IMR-90 (cell line): ENCODE measurements at regions not wholly inside any gene's neighbourhood (a gene's known extent, or its start where the extent isn't known, plus 50 kb on each side); places are given as distances from the start of the nearest gene placed in this dataset.
A peak's percentile ranks its signal among the peaks of the same experiment; 100 is the strongest.

Experiments
- ATAC-seq: fragments of 200-7000 bp; cut with Tn5 transposase; 2 replicates; pipeline ENCODE4 v1.9.1; 2020; ENCODE audit warnings: low read depth, mild to moderate bottlenecking, moderate library complexity
- BruUV-seq: library from RNA; stranded (reverse); fragments of 400-500 nt; replicated peaks from 2 replicates; lab custom pipeline; 2021; lab: Mats Ljungman, UMichigan
- CTCF ChIA-PET: fragments of 300-600 bp; formaldehyde crosslinking; extraction: SDS; loops from one replicate; lab custom pipeline; 2021; ENCODE audit warnings: antibody characterized with exemption; lab: Yijun Ruan, JAX
- POLR2A ChIA-PET: fragments of 300-600 bp; sonication (Branson Sonifier 250); formaldehyde crosslinking; loops from one replicate; lab custom pipeline; 2022; ENCODE audit warnings: antibody characterized with exemption; ENCODE audit not compliant: unreplicated experiment; lab: Charles Lee
- DNase-seq: peaks from one replicate; pipeline ENCODE4 v3.0.0; 2013
- H2AFZ ChIP-seq: replicated peaks from 2 replicates; pipeline ENCODE3; 2013; ENCODE audit warnings: low read length, mild to moderate bottlenecking; ENCODE audit not compliant: poor library complexity
- H2AK5ac ChIP-seq: 2 replicates; pipeline ENCODE4 v1.6.1; 2013; ENCODE audit warnings: low read depth, low read length, inconsistent platforms
- H2AK9ac ChIP-seq: replicated peaks from 2 replicates; pipeline ENCODE3; 2013; ENCODE audit warnings: mild to moderate bottlenecking, low read depth, low read length, moderate library complexity; ENCODE audit not compliant: poor library complexity
- H2BK120ac ChIP-seq: 2 replicates; pipeline ENCODE4 v1.6.1; 2013; ENCODE audit warnings: low read depth, low read length, inconsistent platforms
- H2BK15ac ChIP-seq: 3 replicates; pipeline ENCODE4 v1.6.1; 2013; ENCODE audit warnings: low read depth, low read length, inconsistent platforms
- H2BK20ac ChIP-seq: 2 replicates; pipeline ENCODE4 v1.6.1; 2013; ENCODE audit warnings: low read depth, mild to moderate bottlenecking, inconsistent platforms, low read length, moderate library complexity
- H2BK5ac ChIP-seq: 2 replicates; pipeline ENCODE4 v1.6.1; 2013; ENCODE audit warnings: mild to moderate bottlenecking, low read depth, low read length, inconsistent platforms; ENCODE audit not compliant: poor library complexity, severe bottlenecking
- H3K14ac ChIP-seq: replicated peaks from 2 replicates; pipeline ENCODE4 v1.6.1; 2013; ENCODE audit warnings: low read depth, low read length, inconsistent platforms
- H3K18ac ChIP-seq: 2 replicates; pipeline ENCODE4 v1.6.1; 2013; ENCODE audit warnings: low read depth, low read length, control low read depth
- H3K23ac ChIP-seq: 2 replicates; pipeline ENCODE4 v1.6.1; 2013; ENCODE audit warnings: low read depth, low read length, inconsistent platforms
- H3K27ac ChIP-seq: 2 replicates; pipeline ENCODE4 v1.5.1; 2013; ENCODE audit warnings: mild to moderate bottlenecking, control low read depth, low read length; ENCODE audit not compliant: insufficient read depth
- H3K27me3 ChIP-seq: 2 replicates; pipeline ENCODE4 v1.6.1; 2013; ENCODE audit warnings: low read length; ENCODE audit not compliant: control insufficient read depth, insufficient read depth
- H3K36me3 ChIP-seq: 2 replicates; pipeline ENCODE4 v1.6.1; 2013; ENCODE audit warnings: low read length, mixed read lengths; ENCODE audit not compliant: control insufficient read depth, insufficient read depth
- H3K4ac ChIP-seq: 2 replicates; pipeline ENCODE4 v1.6.1; 2013; ENCODE audit warnings: low read depth, low read length, inconsistent platforms
- H3K4me1 ChIP-seq: 2 replicates; pipeline ENCODE4 v1.6.1; 2013; ENCODE audit warnings: low read length, mixed read lengths; ENCODE audit not compliant: control insufficient read depth, insufficient read depth
- H3K4me2 ChIP-seq: 2 replicates; pipeline ENCODE4 v1.6.1; 2013; ENCODE audit warnings: low read depth, mild to moderate bottlenecking, control low read depth, low read length, moderate library complexity
- H3K4me3 ChIP-seq: 2 replicates; pipeline ENCODE4 v1.5.1; 2013; ENCODE audit warnings: low read depth, mild to moderate bottlenecking, control low read depth, low read length, moderate library complexity; ENCODE audit not compliant: insufficient read depth
- H3K56ac ChIP-seq: 2 replicates; pipeline ENCODE4 v1.6.1; 2013; ENCODE audit warnings: low read length, inconsistent platforms; ENCODE audit not compliant: insufficient read depth; ENCODE audit errors: extremely low read depth
- H3K79me1 ChIP-seq, 2 experiments: 2 replicates each; pipeline ENCODE4 v1.6.1; 2013; ENCODE audit warnings: low read length in 2 of 2, inconsistent platforms in 1 of 2, low read depth in 1 of 2
- H3K9ac ChIP-seq: 2 replicates; pipeline ENCODE4 v1.6.1; 2013; ENCODE audit warnings: low read depth, low read length, control low read depth
- H3K9me1 ChIP-seq: 2 replicates; pipeline ENCODE4 v1.6.1; 2013; ENCODE audit warnings: low read length, inconsistent platforms; ENCODE audit not compliant: insufficient read depth
- H3K9me3 ChIP-seq: 2 replicates; pipeline ENCODE4 v1.6.1; 2013; ENCODE audit warnings: low read length; ENCODE audit not compliant: control insufficient read depth, insufficient read depth
- H4K20me1 ChIP-seq: 2 replicates; pipeline ENCODE4 v1.6.1; 2013; ENCODE audit warnings: low read length, inconsistent platforms; ENCODE audit not compliant: insufficient read depth
- H4K5ac ChIP-seq: 2 replicates; pipeline ENCODE4 v1.6.1; 2013; ENCODE audit warnings: mild to moderate bottlenecking, low read depth, low read length, control low read depth
- H4K8ac ChIP-seq, 2 experiments: 2 replicates each; pipeline ENCODE4 v1.6.1; 2013; ENCODE audit warnings: low read depth in 2 of 2, low read length in 2 of 2, control low read depth in 1 of 2, inconsistent platforms in 1 of 2
- H4K91ac ChIP-seq: 2 replicates; pipeline ENCODE4 v1.6.1; 2013; ENCODE audit warnings: low read depth, low read length, inconsistent platforms; ENCODE audit not compliant: insufficient read depth
- BHLHE40 ChIP-seq: fragments of 150-350 bp; IDR thresholded peaks from 2 replicates; pipeline ENCODE4 v1.6.1; 2016; ENCODE audit warnings: mild to moderate bottlenecking, low read depth, low read length
- CHD1 ChIP-seq: IDR thresholded peaks from 2 replicates; pipeline ENCODE4 v1.6.1; 2012; ENCODE audit warnings: low read depth, low read length, improper control_type of control experiment
- CTCF ChIP-seq: conservative IDR thresholded peaks from 2 replicates; pipeline ENCODE4 v1.5.1; 2012; ENCODE audit warnings: mild to moderate bottlenecking, low read depth, low read length, improper control_type of control experiment
- FOS ChIP-seq: fragments of 150-350 bp; IDR thresholded peaks from 2 replicates; pipeline ENCODE4 v1.6.1; 2016; ENCODE audit warnings: low read depth, low read length
- MAZ ChIP-seq: IDR thresholded peaks from 2 replicates; pipeline ENCODE4 v1.6.1; 2012; ENCODE audit warnings: low read depth, mild to moderate bottlenecking, low read length, improper control_type of control experiment, moderate library complexity, borderline replicate concordance
- RAD21 ChIP-seq: IDR thresholded peaks from 2 replicates; pipeline ENCODE4 v1.6.1; 2012; ENCODE audit warnings: low read length, improper control_type of control experiment
- WGBS, 2 experiments: methylation state at CpG; one replicate each; pipeline versions ENCODE4 v1.1.5 to v1.1.7; 2013; ENCODE audit warnings: missing lambda C conversion rate in 2 of 2; ENCODE audit not compliant: insufficient read length in 1 of 2; ENCODE audit errors: extremely low coverage in 2 of 2; 5-methylcytosine and 5-hydroxymethylcytosine counted together
- dilution Hi-C: fragments of 300-500 bp; cut with HindIII; formaldehyde crosslinking; loops from one replicate; pipeline ENCODE4 v1.14.3; 2018; ENCODE audit warnings: low sequenced_read_pairs; ENCODE audit not compliant: unreplicated experiment
- in situ Hi-C: fragments of 300-500 bp; cut with MboI; formaldehyde crosslinking; loops from 3 replicates; pipeline ENCODE4 v1.14.3; 2019; ENCODE audit warnings: low sequenced_read_pairs, inconsistent platforms, mixed read lengths
- intact Hi-C: fragments of 100-400 bp; cut with micrococcal nuclease; formaldehyde crosslinking; loops from 2 replicates; pipeline ENCODE4 v1.10.0; 2022

- H3K14ac ChIP-seq, result no peak overlapping the region
- no peak overlapping the region for H3K4me2 ChIP-seq
- no peak overlapping the region for H3K56ac ChIP-seq
- no peak overlapping the region for H3K27ac ChIP-seq
- no peaks in the 10 kb centered on the region for H3K36me3 ChIP-seq
- H3K4me3 ChIP-seq, result no peak overlapping the region
- H2AK9ac ChIP-seq, result no peak overlapping the region
- H3K4me1 ChIP-seq, result peaks cover 9% of the 10 kb centered on the region
- no peaks in the 10 kb centered on the region for H3K9me1 ChIP-seq
- H2AFZ ChIP-seq, result no peak overlapping the region
- no peak overlapping the region for H2BK20ac ChIP-seq
- no peak overlapping the region for H4K8ac ChIP-seq
- dilution Hi-C loops, result no loop called here
- H3K9ac ChIP-seq, result peak overlapping the region; percentile 22; the same call in 1 of the 2 replicates
- no peak for ATAC-seq
- no peak overlapping the region for H4K5ac ChIP-seq
- no peaks in the 10 kb centered on the region for H4K20me1 ChIP-seq
- CTCF ChIA-PET, result interaction anchor here (0.6 to 1.6 kb wide), 2 partner anchors 9 to 21 kb away, joined by 3 to 5 read pairs; no protein-coding TSS in a partner anchor
- 100% methylated on average over 3 of the region's 5 CpGs; no CpG with 5 or more reads in 1 of the 2 experiments for WGBS, 2 experiments
- intact Hi-C loops, result no loop called here
- H2BK15ac ChIP-seq, result 0 out of 3 replicates have a peak overlapping the region, but pooled peaks have one; percentile 9
- in situ Hi-C loops, result no loop called here
- H2BK5ac ChIP-seq, result no peak overlapping the region
- no peak overlapping the region for H3K4ac ChIP-seq
- H4K91ac ChIP-seq, result no peak overlapping the region
- TF ChIP-seq CTCF, result no peak
- TF ChIP-seq FOS, result no peak
- no peak for TF ChIP-seq CHD1
- no peak for TF ChIP-seq RAD21
- TF ChIP-seq MAZ, result no peak
- no peak for TF ChIP-seq BHLHE40
- peaks cover 10% of the 10 kb centered on the region for H3K27me3 ChIP-seq
- BruUV-seq, result no TSS peak
- DNase-seq, result no peak
- peak overlapping the region; percentile 44; the same call in 1 of the 2 replicates for H3K18ac ChIP-seq
- H2BK120ac ChIP-seq, result no peak overlapping the region
- no peaks in the 10 kb centered on the region for H3K9me3 ChIP-seq
- POLR2A ChIA-PET, result no interaction called here
- no peak overlapping the region for H3K23ac ChIP-seq
- no peak overlapping the region for H2AK5ac ChIP-seq
- H3K79me1 ChIP-seq, result no peaks in the 10 kb centered on the region
Observed at GRCh38 chr6:134619077-134619476, 301.2 kb upstream of the SGK1 start.
